Keratinocyte (primary cell): ENCODE measurements at regions not wholly inside any gene's neighbourhood (a gene's known extent, or its start where the extent isn't known, plus 50 kb on each side); places are given as distances from the start of the nearest gene placed in this dataset.

Source experiments
- DNase-seq: peaks from one replicate; pipeline ENCODE4 v3.0.0-alpha.2; 2011; ENCODE audit warnings: low read depth, missing footprints, low spot score
- FAIRE-seq: peaks from 2 replicates; lab custom pipeline; 2011; peaks lifted over from hg19 to GRCh38; lab: Jason Lieb, UNC
- H2AFZ ChIP-seq: 2 replicates; pipeline ENCODE4 v1.6.0; 2012; ENCODE audit warnings: low read length, control low read depth, inconsistent platforms; ENCODE audit not compliant: control insufficient read depth
- H3K27ac ChIP-seq: 2 replicates; pipeline ENCODE4 v1.5.1; 2011; ENCODE audit warnings: low read length; ENCODE audit not compliant: control insufficient read depth, insufficient read depth
- H3K27me3 ChIP-seq: 3 replicates; pipeline ENCODE4 v1.6.0; 2011; ENCODE audit warnings: low read length; ENCODE audit not compliant: control insufficient read depth, insufficient read depth; ENCODE audit errors: extremely low read depth
- H3K36me3 ChIP-seq, 2 experiments: 2 replicates in 1 of 2; 3 replicates in 1 of 2; pipeline ENCODE4 v1.5.1; 2011; ENCODE audit warnings: low read length in 2 of 2, mild to moderate bottlenecking in 1 of 2; ENCODE audit not compliant: control insufficient read depth in 2 of 2, insufficient read depth in 2 of 2; ENCODE audit errors: extremely low read depth in 1 of 2
- H3K4me1 ChIP-seq: 3 replicates; pipeline ENCODE4 v1.5.1; 2011; ENCODE audit warnings: low read length; ENCODE audit not compliant: control insufficient read depth, insufficient read depth; ENCODE audit errors: extremely low read depth
- H3K4me2 ChIP-seq: 3 replicates; pipeline ENCODE4 v1.6.0; 2011; ENCODE audit warnings: low read depth, low read length; ENCODE audit not compliant: control insufficient read depth, insufficient read depth; ENCODE audit errors: extremely low read depth
- H3K4me3 ChIP-seq, 3 experiments: fragments of 200-600 bp in 1 of 3; sonication (generic) in 1 of 3; 2 replicates in 2 of 3; 3 replicates in 1 of 3; pipeline ENCODE4 v1.5.1; 2011 to 2016; ENCODE audit warnings: low read length in 3 of 3, mild to moderate bottlenecking in 3 of 3, control low read depth in 2 of 3, inconsistent platforms in 1 of 3, low read depth in 1 of 3, mixed read lengths in 1 of 3, mixed run types in 1 of 3, moderate library complexity in 1 of 3; ENCODE audit not compliant: control insufficient read depth in 2 of 3, insufficient read depth in 2 of 3; ENCODE audit errors: extremely low read depth in 1 of 3
- H3K79me2 ChIP-seq: 2 replicates; pipeline ENCODE4 v1.6.0; 2012; ENCODE audit warnings: low read length; ENCODE audit not compliant: control insufficient read depth, insufficient read depth
- H3K9ac ChIP-seq: 3 replicates; pipeline ENCODE4 v1.6.0; 2011; ENCODE audit warnings: low read length; ENCODE audit not compliant: control insufficient read depth, insufficient read depth; ENCODE audit errors: extremely low read depth
- H3K9me1 ChIP-seq: 3 replicates; pipeline ENCODE4 v1.6.0; 2011; ENCODE audit warnings: low read length; ENCODE audit not compliant: control insufficient read depth, insufficient read depth; ENCODE audit errors: extremely low read depth
- H3K9me3 ChIP-seq: 2 replicates; pipeline ENCODE4 v1.5.1; 2012; ENCODE audit warnings: low read depth, low read length; ENCODE audit not compliant: control insufficient read depth
- H4K20me1 ChIP-seq: 3 replicates; pipeline ENCODE4 v1.6.0; 2011; ENCODE audit warnings: low read length; ENCODE audit not compliant: control insufficient read depth, insufficient read depth; ENCODE audit errors: extremely low read depth
- CTCF ChIP-seq, 3 experiments: IDR thresholded peaks in 1 of 3; conservative IDR thresholded peaks in 1 of 3; optimal IDR thresholded peaks in 1 of 3; 2 replicates in 2 of 3; 3 replicates in 1 of 3; pipeline versions ENCODE3 to v1.5.1; 2011; ENCODE audit warnings: low read length in 3 of 3, mild to moderate bottlenecking in 3 of 3, moderate library complexity in 2 of 3, control low read depth in 1 of 3, inconsistent platforms in 1 of 3; ENCODE audit not compliant: insufficient read depth in 2 of 3; ENCODE audit errors: extremely low read depth in 1 of 3
- EZH2 ChIP-seq: IDR thresholded peaks from one replicate; pipeline ENCODE4 v1.6.1; 2012; ENCODE audit warnings: inconsistent platforms, mild to moderate bottlenecking, low read length, moderate library complexity
- dilution Hi-C: fragments of 300-500 bp; cut with MboI; formaldehyde crosslinking; loops from one replicate; pipeline ENCODE4 v1.7.0; 2020; ENCODE audit warnings: low sequenced_read_pairs; ENCODE audit not compliant: extremely low pct_ligation_motif_present

GRCh38 chr18:27750014-27750413 is 426.9 kb downstream of the CDH2 start:
- Histone ChIP-seq H3K9me1 (no peaks in the 10 kb centered on the region), H3K36me3 (no peaks in the 10 kb centered on the region), H3K27me3 (no peaks in the 10 kb centered on the region), H3K9me3 (no peaks in the 10 kb centered on the region), H4K20me1 (no peaks in the 10 kb centered on the region), H3K9ac (no peak overlapping the region), H2AFZ (no peak overlapping the region), H3K79me2 (no peaks in the 10 kb centered on the region), H3K27ac (no peak overlapping the region), H3K4me1 (no peaks in the 10 kb centered on the region), H3K4me2 (no peak overlapping the region), H3K4me3 (no peak overlapping the region)
- TF ChIP-seq EZH2 (no peak), CTCF (optimal IDR thresholded peaks at IDR 0.05 in 1 of 3, IDR thresholded peaks at IDR 0.05 in 1 of 3, conservative IDR thresholded peaks at IDR 0.05 in 1 of 3; ENCODE audit: extremely low read depth in 1 of 3, insufficient read depth in 2 of 3, low read length in 3 of 3) (peak; percentile 73 to 91 (median 76))
- dilution Hi-C loops: no loop called here
- DNase-seq (peak; percentile 7), FAIRE-seq (peak; percentile 91)

- H4K20me1 ChIP-seq: no peaks in the 10 kb centered on the region
- H3K4me3 ChIP-seq: no peak overlapping the region
- TF ChIP-seq EZH2: no peak
- TF ChIP-seq CTCF (optimal IDR thresholded peaks at IDR 0.05 in 1 of 3, IDR thresholded peaks at IDR 0.05 in 1 of 3, conservative IDR thresholded peaks at IDR 0.05 in 1 of 3; ENCODE audit: extremely low read depth in 1 of 3, insufficient read depth in 2 of 3, low read length in 3 of 3): no peak
- DNase-seq (no peak), FAIRE-seq (no peak)
- no peaks in the 10 kb centered on the region for H3K4me1 ChIP-seq
- H3K9me3 ChIP-seq: no peaks in the 10 kb centered on the region
- H3K9ac ChIP-seq: no peak overlapping the region
- no peaks in the 10 kb centered on the region for H3K36me3 ChIP-seq
- no peak overlapping the region for H3K4me2 ChIP-seq
- dilution Hi-C loops: no loop called here
- H2AFZ ChIP-seq: no peak overlapping the region
- no peak overlapping the region for H3K27ac ChIP-seq
- no peaks in the 10 kb centered on the region for H3K9me1 ChIP-seq
- no peaks in the 10 kb centered on the region for H3K79me2 ChIP-seq
- H3K27me3 ChIP-seq: no peaks in the 10 kb centered on the region
These were observed 427.7 kb downstream of the CDH2 start for GRCh38 chr18:27749194-27749593.
